NCI-H748 (cell line): ENCODE measurements at regions not wholly inside any gene's neighbourhood (a gene's known extent, or its start where the extent isn't known, plus 50 kb on each side); places are given as distances from the start of the nearest gene placed in this dataset.
"Not testable (repeated sequence)": the region's sequence is repeated elsewhere in the genome, so short reads cannot be mapped to it uniquely, and the experiment has no call there.

Source experiments
- DNase-seq: peaks from one replicate; lab custom pipeline; 2025; ENCODE audit not compliant: unreplicated experiment; lab: John Stamatoyannopoulos, UW

DNA sequence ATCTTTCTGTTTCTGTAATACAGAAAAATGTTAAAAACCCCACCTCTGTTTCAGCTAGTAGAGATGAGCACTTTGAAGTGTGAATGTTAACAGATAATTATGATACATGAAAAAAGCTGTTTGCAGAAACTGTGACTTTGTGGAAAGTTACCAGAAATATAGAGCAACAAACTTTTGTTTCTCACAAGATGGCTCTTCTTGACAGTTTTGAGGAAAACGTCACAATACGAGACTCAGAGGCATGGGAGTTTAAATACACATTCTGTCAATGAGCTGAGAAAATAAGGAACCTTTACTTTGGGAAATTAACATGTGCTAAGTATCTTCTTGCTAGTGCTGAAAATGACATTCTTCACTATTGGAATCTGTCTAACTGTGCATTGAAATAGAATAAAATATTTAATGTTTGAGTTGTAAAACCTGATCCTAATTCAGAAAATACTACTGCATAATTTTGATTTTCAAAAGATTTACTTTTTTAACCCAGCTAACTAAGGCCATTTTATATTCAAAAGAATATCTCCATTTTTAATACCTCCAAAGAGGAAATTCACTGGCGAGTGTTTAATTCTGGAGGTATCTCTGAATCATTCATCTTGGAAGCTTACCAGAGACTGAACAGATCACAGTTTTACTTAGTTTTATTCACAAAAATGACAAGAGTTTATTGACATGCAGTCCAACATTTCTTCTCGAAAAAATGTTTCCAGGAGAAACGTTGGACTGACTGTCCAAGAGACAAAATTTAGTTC is 308.9 kb upstream of the LRFN5 start:
- DNase-seq, result no peak

DNA sequence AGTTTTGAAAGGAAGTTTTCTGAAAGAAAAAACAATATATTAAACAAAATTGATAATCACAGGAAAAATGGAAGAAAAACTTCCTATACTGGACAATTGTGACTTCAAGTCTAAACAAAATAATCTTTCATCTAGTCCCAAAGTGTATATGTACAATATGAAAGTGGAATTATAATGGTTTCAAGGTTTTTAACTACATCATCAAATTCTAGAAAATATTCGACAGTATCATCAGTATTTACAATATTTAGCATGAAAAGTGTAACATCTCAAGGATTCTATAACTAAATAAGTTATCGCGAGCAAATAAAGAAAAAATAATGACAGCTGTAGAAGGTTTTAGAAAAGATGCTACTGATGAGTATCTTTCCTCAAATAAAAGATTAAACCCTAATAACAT is 310.9 kb upstream of the LRFN5 start:
- no peak for DNase-seq

DNA sequence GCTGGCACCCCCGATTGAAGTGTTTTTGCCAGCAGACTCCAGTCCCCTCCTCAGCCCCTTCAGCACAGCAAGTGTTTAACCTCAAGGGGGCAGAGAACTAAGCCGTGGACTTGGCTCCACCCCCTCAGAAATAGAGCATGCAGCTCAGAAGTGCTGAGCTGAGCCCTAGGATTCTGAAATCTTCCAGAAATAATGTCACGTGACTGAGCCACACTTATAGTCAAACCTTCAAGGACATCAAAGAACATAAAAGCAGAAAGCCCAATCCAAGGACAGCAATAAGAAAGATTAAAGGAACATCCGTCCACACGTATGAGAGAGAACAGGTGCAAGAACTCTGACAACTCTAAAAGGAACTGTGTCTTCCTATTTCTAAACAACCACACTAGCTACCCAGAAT is 317.7 kb upstream of the LRFN5 start:
- no peak for DNase-seq

DNA sequence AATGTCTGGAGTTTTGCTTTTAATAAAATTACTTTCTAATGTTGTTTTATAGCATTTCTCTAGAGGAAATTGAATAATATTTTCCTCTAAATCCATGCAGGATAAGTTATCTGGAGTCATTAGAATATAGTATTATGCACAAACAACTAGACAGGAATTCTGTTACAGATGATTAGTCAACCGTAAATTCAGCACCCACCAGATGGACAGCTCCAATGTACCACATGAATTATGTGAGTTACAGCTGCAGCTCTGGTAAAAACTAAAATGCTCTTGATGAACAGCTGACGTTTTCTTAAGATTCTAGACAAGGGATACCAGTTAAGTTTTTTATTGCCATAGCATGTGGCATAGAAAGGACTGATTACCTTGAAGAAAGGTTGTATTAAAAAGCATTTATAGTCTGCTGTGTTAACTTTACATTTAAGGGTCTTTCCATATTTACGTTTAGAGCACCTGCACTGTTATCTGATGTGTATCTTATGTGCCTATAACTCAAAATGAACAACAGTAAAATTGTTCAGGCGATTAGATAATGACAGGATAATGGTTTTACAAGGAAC is 321.4 kb upstream of the LRFN5 start:
- DNase-seq, result peak; percentile 79

DNA sequence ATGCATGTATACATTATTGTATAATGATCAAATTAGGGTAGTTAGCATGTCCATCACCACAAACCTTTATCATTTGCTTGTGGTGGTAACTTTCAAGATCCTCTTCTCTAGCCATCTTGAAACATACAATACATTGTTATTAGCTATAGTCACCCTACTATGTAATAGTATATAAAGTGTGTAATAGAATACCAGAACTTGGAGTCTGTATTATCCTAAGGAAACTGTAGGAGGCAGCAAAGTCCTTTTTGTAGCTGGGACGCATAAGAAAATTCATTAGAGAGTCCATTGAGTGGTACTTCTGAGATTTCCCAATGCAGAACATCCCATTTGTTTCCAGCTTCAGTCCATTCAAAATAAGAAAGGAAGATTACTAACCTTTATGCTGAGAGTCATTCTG is 325.9 kb upstream of the LRFN5 start:
- peak; percentile 41 for DNase-seq

DNA sequence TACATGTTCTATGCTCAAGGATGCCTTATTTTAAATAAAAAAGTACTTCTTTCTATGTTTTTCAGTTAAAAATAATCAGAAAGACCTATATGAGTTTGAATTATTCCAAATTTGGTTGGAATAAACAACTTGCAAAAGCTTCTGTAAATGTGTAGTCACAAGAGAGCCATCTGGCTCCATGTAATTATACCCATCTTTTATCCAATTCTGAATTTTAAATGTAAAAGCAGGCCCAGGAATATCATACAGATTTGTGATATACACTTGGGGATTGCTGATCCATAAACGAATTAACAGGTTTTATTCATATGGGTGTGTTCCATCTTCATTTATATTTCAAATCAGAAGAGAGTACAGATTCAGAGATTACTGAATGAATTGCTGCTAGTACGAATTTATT is 329.2 kb upstream of the LRFN5 start:
- DNase-seq, result no peak

DNA sequence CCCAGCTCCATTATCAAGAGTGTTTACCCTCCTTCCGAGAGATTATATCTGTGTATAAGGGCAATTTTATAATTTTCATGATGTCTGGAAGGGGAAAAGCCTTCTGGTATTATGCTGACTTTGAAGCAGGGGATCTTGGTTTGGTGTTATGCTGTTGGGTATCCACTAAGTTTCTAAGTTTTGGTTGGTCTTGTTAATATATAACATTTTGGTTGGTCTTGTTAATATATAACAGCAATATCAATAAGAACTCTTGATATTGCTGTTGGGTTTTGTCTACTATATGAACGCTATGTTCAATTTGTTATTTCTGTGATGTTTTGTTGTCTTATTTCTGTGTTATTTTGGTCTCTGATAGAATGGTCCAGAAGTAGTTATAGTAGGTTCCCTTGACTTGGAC is 349.2 kb upstream of the LRFN5 start:
- DNase-seq, result no peak

DNA sequence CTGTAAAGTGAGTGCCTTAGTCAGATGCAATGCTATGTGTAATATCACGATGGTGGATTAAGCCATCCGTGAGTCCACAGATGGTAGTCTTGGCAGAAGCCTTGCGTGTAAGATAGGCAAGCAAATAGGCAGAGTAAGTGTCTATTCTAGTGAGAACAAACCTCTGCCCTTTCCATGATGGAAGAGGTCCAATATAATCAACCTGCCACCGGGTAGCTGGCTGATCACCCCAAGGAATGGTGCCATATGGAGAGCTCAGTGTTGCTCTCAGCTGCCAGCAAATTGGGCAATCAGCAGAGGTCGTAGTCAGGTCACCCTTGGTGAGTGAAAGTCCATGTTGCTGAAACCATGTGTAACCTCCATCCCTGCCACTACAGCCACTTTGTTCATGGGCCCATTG is 371.2 kb upstream of the LRFN5 start:
- DNase-seq, result no peak

DNA sequence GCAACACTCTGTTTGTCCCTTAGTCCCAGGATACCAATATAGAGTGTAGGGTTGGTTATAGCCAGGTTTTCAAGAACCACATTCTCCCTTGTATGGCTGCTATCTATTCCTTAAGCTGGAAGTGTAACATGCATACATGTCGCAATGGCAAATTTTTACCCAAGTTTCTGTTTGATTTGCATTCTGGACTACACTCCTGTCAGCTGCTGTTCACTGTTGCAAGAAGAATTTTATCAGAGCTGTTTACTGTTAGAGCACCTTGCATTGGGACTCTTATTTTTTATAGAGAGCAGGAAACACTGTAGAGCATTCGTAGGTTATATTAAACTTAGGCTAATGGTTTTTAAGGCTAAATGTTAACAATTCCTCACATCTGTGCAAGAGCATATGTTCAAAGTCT is 376.0 kb upstream of the LRFN5 start:
- DNase-seq, result no peak

DNA sequence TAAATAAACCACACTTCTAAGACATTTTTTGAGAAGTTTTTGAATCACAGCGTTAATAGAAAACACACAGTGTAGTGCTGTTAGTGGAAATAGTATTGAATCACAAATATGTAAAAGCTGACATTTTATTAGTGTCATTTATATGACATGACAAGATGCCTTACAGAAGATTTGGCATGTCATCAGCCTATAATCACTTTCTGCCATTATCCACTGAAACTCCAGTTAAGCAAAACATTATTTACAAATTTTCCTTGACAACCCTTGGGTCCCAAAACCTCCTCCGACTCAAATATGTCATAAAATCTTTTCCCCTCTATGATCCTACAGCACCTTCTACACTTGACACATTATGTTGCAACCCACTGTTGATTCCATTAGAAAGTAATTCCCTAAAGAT is 376.9 kb upstream of the LRFN5 start:
- DNase-seq, result no peak

DNA sequence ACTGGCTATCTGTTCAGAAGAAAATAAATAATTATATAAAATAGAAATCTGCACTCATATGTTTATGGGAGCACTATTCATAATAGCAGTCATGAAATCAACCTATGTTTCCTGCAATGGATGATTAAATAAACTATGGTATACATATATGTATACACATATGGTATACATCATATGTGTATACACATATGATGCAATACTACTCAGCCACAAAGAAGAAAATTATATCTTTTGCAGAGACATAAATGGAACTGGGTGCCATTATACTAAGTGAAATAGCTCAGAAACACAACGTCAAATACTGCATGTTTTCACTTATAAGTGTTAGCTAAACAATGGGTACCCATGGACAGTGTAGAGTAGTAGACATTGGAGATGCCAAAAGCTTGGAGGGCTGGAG is 381.2 kb upstream of the LRFN5 start:
- DNase-seq, result no peak

DNA sequence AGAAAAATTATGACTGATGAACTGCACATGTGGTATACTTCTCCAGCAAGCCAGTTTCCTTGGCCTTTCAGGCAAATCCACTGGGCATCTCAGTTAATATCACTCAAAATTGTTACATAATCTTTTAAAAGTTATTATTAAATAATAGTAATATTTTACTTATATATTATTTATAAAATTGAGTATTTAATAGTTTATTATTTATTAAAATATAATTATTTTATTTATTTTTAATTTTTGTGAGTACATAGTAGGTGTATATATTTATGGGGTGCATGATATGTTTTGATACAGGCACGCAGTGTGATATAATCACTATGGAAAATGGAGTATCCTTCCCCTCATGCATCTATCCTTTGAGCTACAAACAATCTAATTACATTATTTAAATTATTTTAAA is 384.1 kb upstream of the LRFN5 start:
- no peak for DNase-seq

DNA sequence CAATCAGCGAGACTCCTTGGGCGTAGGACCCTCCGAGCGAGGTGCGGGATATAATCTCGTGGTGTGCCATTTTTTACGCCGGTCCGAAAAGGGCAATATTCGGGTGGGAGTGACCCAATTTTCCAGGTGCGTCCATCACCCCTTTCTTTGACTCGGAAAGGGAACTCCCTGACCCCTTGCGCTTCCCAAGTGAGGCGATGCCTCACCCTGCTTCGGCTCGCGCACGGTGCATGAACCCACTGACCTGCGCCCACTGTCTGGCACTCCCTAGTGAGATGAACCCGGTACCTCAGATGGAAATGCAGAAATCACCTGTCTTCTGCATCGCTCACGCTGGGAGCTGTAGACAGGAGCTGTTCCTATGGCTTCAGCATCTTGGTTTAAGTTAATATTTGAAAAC is 391.7 kb upstream of the LRFN5 start:
- DNase-seq, result not testable (repeated sequence)

DNA sequence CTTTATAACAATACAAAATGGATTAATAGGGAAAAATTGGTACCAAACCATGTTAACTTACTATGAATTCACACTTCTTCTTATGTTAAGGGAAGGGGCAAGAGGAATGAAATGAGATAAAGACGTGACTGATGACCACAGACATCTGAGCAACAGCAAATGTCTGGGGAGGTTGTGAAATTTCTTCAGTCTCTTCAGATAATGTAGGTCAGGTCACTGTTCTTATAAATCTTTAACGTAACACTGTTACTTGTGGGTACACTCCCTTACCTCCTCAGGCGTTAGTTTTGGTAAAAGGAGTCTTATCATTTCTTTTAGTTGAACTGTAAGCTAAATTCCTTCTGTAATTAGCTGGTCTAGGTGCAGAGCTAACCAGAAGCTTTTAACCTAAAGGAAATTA is 405.0 kb upstream of the LRFN5 start:
- no peak for DNase-seq

DNA sequence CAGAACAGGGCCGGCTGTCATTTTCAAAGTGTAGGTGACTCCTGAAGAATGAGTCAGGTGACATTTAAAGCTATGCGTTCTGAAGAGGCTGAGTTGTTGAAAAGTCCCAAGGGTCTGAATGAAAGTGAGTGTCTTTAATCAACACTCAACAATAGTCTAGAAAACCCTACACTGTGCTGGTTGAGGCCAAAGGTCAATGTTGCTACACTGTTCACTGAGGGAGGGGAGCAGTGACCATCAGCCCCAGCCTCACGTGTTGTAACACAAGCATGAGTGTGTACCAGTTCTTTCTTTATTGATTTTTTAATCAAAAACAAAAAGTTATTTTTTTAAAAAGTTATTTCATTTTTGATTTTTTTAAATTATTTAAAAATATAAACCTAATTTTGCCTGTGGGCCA is 418.8 kb upstream of the LRFN5 start:
- no peak for DNase-seq

DNA sequence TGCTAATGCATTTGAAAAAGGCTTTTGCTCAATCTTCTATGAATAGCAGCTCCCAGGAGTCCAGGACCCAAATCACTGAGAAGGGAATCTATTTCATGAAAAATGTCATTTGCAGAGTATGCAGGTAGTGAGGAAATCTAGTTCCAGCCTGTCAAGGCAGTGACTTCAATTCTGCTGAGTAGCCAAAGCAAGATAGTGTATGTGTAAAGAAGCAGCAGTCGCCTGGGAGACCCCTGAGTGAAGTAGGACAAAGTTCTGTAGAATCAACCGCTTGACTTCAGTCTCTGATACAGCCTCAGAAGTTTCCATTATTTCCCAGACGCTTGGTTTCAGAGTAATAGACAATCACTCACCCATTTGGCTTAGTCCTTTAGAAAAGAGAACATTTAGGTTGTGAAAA is 435.6 kb upstream of the LRFN5 start:
- DNase-seq, result no peak

DNA sequence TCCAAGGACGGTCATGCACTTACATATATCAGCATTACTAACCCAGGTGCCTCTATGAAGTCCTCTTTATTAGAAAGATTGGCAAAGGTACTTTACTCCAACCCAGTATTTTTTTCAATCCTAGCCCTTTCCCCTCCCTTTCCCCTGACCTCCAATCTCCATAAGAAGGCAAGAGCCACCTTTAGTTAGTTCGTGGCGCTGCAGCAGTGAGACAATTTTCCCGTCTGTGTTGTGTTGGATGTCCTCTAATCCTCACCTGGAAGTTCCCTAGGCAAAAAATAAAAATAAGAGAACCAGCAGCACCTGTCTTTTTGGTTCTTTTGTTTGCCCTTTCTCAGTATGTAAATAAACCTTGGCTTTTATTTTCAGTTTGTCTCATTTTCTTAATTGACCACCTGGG is 439.6 kb upstream of the LRFN5 start:
- DNase-seq, result peak; percentile 99

DNA sequence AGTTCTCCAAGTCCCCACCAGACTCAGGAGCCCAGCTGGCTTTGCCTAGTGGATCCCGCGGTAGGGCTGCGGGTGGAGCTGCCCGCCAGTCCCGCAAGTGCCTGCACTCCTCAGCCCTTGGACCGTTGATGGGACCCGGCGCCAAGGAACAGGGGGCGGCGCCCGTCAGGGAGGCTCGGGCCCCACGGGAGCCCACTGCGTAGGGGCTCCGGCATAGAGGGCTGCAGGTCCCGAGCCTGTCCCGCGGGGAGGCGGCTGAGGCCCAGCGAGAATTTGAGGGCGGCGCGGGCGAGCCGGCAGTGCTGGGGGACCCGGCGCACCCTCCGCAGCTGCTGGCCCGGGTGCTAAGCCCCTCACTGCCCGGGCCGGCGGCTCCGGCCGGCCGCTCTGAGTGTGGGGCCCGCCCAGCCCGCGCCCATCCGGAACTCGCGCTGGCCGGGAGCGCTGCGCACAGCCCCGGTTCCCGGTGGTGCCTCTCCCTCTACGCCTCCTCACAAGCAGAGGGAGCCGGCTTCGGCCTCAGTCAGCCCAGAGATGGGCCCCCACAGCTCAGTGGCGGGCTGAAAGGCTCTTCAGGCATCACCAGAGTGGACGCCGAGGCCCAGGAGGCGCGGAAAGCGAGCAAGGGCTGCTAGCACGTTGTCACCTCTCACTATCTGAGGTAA is 452.4 kb upstream of the LRFN5 start:
- DNase-seq, result no peak

DNA sequence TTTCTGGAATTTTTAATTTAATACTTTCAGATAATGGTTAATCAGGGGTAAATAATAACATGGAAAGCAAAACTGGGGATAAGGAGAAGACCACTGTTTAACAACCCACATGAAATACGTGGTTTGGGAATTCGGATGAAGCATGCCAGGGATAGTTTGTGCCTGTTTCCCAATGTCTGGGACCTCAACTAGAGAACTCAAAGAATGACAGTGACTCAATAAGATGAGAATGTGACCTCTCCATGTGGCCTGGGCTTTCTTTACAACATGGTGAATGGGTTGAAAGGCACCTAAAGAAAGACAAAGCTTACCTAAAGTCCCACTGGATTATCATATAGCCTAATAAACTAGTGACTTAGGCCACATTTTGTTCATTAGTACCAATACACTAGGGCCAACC is 460.3 kb upstream of the LRFN5 start:
- DNase-seq, result no peak

DNA sequence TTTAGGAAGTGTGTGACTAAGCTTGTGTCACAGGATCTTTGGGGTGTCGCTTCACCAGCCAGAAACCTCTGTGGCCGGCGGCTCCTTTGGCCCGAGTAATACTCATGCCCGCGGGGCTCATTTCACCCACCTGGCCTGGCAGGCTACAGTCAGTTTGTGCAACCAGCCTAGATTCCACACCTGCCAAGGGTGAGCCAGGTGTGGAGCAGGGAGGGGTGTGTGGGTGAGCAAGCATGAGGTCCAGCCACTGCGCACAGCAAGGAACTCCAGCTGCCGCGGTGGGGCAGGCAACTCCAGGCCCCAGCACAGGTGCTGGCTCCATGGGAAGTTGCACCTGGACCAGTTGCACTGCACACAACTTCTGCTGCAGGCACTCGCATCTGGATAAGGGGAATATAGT is 462.3 kb upstream of the LRFN5 start:
- peak; percentile 25 for DNase-seq

DNA sequence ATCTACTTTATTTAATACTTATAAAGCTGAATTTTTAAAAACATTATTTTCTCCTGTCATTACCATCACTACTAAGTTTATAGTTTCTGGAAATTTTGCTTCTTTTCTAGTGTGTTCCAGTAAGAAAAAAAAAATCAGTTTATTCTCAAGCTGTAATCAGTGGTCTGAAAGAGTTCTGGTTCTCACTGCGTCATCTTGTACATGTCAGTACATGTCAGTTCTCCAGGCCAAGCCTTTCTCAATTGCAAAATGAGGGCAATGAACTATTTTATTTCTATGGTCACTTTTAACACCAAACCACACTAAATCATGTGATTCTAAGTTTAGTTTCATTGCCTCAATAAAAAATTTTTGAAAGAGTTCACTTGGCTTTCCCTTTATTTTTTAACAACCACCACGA is 468.9 kb upstream of the LRFN5 start:
- DNase-seq, result peak; percentile 45

DNA sequence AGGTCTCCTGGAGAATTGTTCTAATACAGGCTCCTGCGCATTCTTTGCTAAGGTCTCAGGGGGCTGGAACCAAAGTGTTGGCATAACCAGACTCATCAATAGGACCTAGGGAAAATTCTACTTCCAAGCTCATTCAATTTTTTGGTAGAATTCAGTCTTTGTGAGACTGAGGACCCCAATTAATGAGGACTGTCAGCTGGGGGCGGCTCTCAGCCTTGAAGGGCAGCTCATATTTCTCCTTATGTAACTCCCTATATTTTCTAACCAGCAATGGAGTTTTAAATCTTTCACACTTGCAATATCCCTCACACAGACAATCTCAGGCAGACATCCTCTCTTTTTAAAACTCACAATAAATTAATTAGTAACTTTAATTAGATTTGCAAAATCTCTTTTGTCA is 476.4 kb upstream of the LRFN5 start:
- no peak for DNase-seq

DNA sequence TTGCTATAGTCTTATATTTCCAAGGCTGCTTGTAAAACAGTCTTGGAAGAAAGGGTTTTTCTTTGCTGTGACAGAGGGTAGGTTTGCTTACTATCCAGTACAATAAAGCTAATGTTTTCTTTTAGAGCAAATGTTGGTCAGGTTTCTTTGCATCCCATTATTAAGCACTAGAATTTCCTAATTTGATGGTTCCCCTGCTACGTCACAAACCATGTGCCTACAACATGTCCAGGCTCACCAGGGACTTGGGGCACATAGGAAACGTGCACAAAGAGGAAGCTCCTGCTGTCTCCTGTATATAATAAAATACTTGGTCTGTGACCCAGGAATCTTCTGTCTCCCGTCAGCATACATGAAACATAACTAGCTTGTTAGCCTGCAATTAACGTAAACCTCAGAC is 486.3 kb upstream of the LRFN5 start:
- no peak for DNase-seq
